Ovary (tissue), 3 donors: ENCODE measurements at regions not wholly inside any gene's neighbourhood (a gene's known extent, or its start where the extent isn't known, plus 50 kb on each side); places are given as distances from the start of the nearest gene placed in this dataset.
"Not testable (repeated sequence)": the region's sequence is repeated elsewhere in the genome, so short reads cannot be mapped to it uniquely, and the experiment has no call there.

Experiments used
- POLR2A ChIP-seq: fragments of 450-650 bp; IDR thresholded peaks from one replicate; pipeline ENCODE4 v1.6.1; 2017; ENCODE audit warnings: antibody characterized with exemption, mild to moderate bottlenecking, moderate library complexity
- TF ChIP-seq, protein P1 (sequence below), 3 donors: fragments of 450-650 bp in 2 of 3; fragments of 200-600 bp in 1 of 3; IDR thresholded peaks; one replicate each; pipeline versions ENCODE4 v1.5.1 to v1.8.0; 2016 to 2022; ENCODE audit warnings: antibody characterized with exemption in 3 of 3, mild to moderate bottlenecking in 1 of 3
- donor health status: DM: no; HTN: no; CAD: no.

DNA sequence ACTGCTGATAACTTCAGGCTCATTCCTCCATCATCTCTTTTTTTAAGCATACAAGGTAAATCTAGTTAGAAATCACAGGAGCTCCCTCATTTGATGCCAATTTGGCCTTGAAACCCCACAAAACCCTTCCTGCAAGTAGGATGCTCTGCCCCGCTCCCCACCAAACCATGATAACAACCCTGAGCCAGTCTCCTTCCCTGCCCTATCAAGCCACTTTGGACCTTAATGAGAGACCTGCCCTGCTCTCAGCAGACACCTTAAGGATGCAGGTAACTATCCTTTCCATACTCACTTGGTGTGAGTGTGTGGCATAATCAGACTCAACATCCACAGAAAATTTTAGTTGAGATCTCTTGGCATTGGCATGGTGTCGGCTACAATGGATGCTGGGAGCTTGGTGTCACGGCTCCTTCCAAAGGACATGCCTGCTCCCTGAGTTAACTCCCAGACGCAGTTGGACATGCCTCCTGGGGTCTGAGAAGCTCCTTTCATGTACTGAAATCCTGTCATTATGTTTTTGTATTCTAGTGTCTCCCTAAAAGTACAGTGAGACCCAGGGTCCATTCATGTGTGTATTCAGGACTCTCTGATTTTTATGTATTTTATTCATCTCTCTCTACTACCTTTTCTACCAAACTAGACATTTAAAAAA is 801.4 kb downstream of the TMEM121 start:
- TF ChIP-seq, protein P1, sequence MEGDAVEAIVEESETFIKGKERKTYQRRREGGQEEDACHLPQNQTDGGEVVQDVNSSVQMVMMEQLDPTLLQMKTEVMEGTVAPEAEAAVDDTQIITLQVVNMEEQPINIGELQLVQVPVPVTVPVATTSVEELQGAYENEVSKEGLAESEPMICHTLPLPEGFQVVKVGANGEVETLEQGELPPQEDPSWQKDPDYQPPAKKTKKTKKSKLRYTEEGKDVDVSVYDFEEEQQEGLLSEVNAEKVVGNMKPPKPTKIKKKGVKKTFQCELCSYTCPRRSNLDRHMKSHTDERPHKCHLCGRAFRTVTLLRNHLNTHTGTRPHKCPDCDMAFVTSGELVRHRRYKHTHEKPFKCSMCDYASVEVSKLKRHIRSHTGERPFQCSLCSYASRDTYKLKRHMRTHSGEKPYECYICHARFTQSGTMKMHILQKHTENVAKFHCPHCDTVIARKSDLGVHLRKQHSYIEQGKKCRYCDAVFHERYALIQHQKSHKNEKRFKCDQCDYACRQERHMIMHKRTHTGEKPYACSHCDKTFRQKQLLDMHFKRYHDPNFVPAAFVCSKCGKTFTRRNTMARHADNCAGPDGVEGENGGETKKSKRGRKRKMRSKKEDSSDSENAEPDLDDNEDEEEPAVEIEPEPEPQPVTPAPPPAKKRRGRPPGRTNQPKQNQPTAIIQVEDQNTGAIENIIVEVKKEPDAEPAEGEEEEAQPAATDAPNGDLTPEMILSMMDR (IDR thresholded peaks at IDR 0.05): not testable (repeated sequence)
- not testable (repeated sequence) for TF ChIP-seq POLR2A
